Keratinocyte (primary cell): ENCODE measurements at regions not wholly inside any gene's neighbourhood (a gene's known extent, or its start where the extent isn't known, plus 50 kb on each side); places are given as distances from the start of the nearest gene placed in this dataset.

ENCODE experiments used
- CTCF ChIP-seq, 3 experiments: IDR thresholded peaks in 1 of 3; conservative IDR thresholded peaks in 1 of 3; optimal IDR thresholded peaks in 1 of 3; 2 replicates in 2 of 3; 3 replicates in 1 of 3; pipeline versions ENCODE3 to v1.5.1; 2011; ENCODE audit warnings: low read length in 3 of 3, mild to moderate bottlenecking in 3 of 3, moderate library complexity in 2 of 3, control low read depth in 1 of 3, inconsistent platforms in 1 of 3; ENCODE audit not compliant: insufficient read depth in 2 of 3; ENCODE audit errors: extremely low read depth in 1 of 3
- EZH2 ChIP-seq: IDR thresholded peaks from one replicate; pipeline ENCODE4 v1.6.1; 2012; ENCODE audit warnings: inconsistent platforms, mild to moderate bottlenecking, low read length, moderate library complexity

- TF ChIP-seq CTCF (optimal IDR thresholded peaks at IDR 0.05 in 1 of 3, IDR thresholded peaks at IDR 0.05 in 1 of 3, conservative IDR thresholded peaks at IDR 0.05 in 1 of 3; ENCODE audit: extremely low read depth in 1 of 3, insufficient read depth in 2 of 3, low read length in 3 of 3) (no peak), EZH2 (no peak)
Observed at GRCh38 chr6:14972379-14973067, 273.3 kb upstream of the JARID2 start.
